SK-N-SH (cell line): ENCODE measurements at regions not wholly inside any gene's neighbourhood (a gene's known extent, or its start where the extent isn't known, plus 50 kb on each side); places are given as distances from the start of the nearest gene placed in this dataset.
A peak's percentile ranks its signal among the peaks of the same experiment; 100 is the strongest.

Experiments
- CTCF ChIA-PET: fragments of 300-600, 350-600 bp; formaldehyde crosslinking; extraction: SDS; loops from one replicate; lab custom pipeline; 2021; lab: Yijun Ruan, JAX
- POLR2A ChIA-PET: fragments of 350-600 bp; sonication (Branson Sonifier 250); formaldehyde crosslinking; extraction: SDS; loops from one replicate; lab custom pipeline; 2020; ENCODE audit warnings: antibody characterized with exemption, inconsistent platforms; lab: Yijun Ruan, JAX
- DNase-seq: peaks from one replicate; pipeline ENCODE4 v3.0.0; 2012
- H2AFZ ChIP-seq: fragments of 200-600 bp; sonication (generic); 2 replicates; pipeline ENCODE4 v1.8.1; 2016; ENCODE audit warnings: antibody characterized with exemption, mild to moderate bottlenecking, low read depth
- H3F3A ChIP-seq: fragments of 200-600 bp; sonication (generic); replicated peaks from 2 replicates; pipeline ENCODE3; 2016; ENCODE audit warnings: antibody characterized with exemption, mild to moderate bottlenecking; ENCODE audit not compliant: insufficient read depth
- H3K27ac ChIP-seq, 2 experiments: fragments of 200-500 bp in 1 of 2; fragments of 200-600 bp in 1 of 2; sonication (Bioruptor generic) in 1 of 2; sonication (generic), shearing (Covaris generic) in 1 of 2; 2 replicates each; pipeline versions ENCODE4 v1.5.1 to v1.6.1; 2014 to 2016; ENCODE audit warnings: low read depth in 2 of 2, inconsistent platforms in 1 of 2, low read length in 1 of 2, mild to moderate bottlenecking in 1 of 2, mixed read lengths in 1 of 2
- H3K27me3 ChIP-seq: fragments of 200-600 bp; sonication (generic), shearing (Covaris generic); 2 replicates; pipeline ENCODE4 v1.6.1; 2016; ENCODE audit warnings: mixed run types; ENCODE audit not compliant: insufficient read depth
- H3K36me3 ChIP-seq, 2 experiments: fragments of 200-500 bp in 1 of 2; fragments of 200-600 bp in 1 of 2; sonication (Bioruptor generic) in 1 of 2; sonication (generic) in 1 of 2; replicated peaks in 1 of 2; 2 replicates each; pipeline versions ENCODE3 to v1.5.1; 2014 to 2016; ENCODE audit warnings: low read length in 1 of 2, mild to moderate bottlenecking in 1 of 2; ENCODE audit not compliant: insufficient read depth in 2 of 2, control insufficient read depth in 1 of 2
- H3K4me1 ChIP-seq, 2 experiments: fragments of 200-500 bp in 1 of 2; fragments of 200-600 bp in 1 of 2; sonication (Bioruptor generic) in 1 of 2; sonication (generic), shearing (Covaris generic) in 1 of 2; 2 replicates each; pipeline versions ENCODE4 v1.5.1 to v1.6.1; 2014 to 2016; ENCODE audit warnings: low read depth in 1 of 2, low read length in 1 of 2, mixed run types in 1 of 2; ENCODE audit not compliant: insufficient read depth in 2 of 2, control insufficient read depth in 1 of 2
- H3K4me2 ChIP-seq: fragments of 200-600 bp; sonication (generic), shearing (Covaris generic); 2 replicates; pipeline ENCODE4 v1.6.1; 2017; ENCODE audit warnings: mixed run types
- H3K4me3 ChIP-seq, 2 experiments: fragments of 200-500 bp in 1 of 2; fragments of 200-600 bp in 1 of 2; sonication (Bioruptor generic) in 1 of 2; sonication (generic), shearing (Covaris generic) in 1 of 2; 2 replicates each; pipeline versions ENCODE4 v1.5.1 to v1.8.1; 2014 to 2016; ENCODE audit warnings: low read depth in 2 of 2, inconsistent platforms in 1 of 2, low read length in 1 of 2, mild to moderate bottlenecking in 1 of 2, mixed read lengths in 1 of 2, moderate library complexity in 1 of 2
- H3K79me2 ChIP-seq: fragments of 200-600 bp; sonication (generic); 2 replicates; pipeline ENCODE4 v1.8.1; 2017; ENCODE audit warnings: mild to moderate bottlenecking; ENCODE audit not compliant: insufficient read depth
- H3K9ac ChIP-seq: fragments of 200-600 bp; sonication (generic); 2 replicates; pipeline ENCODE4 v1.6.1; 2017; ENCODE audit warnings: mixed run types
- H3K9me2 ChIP-seq: fragments of 200-600 bp; sonication (generic); 2 replicates; pipeline ENCODE4 v1.6.1; 2017; ENCODE audit warnings: mixed run types
- H3K9me3 ChIP-seq: fragments of 200-600 bp; sonication (generic); 2 replicates; pipeline ENCODE4 v1.6.1; 2017; ENCODE audit warnings: mixed run types, mild to moderate bottlenecking, moderate library complexity
- H4K20me1 ChIP-seq: fragments of 200-600 bp; sonication (generic); 2 replicates; pipeline ENCODE4 v1.6.1; 2017; ENCODE audit warnings: mild to moderate bottlenecking, mixed run types; ENCODE audit not compliant: insufficient read depth
- ELF1 ChIP-seq: IDR thresholded peaks from 2 replicates; pipeline ENCODE4 v1.4.0; 2012
- EP300 ChIP-seq, 2 experiments: IDR thresholded peaks; 2 replicates each; pipeline versions ENCODE4 v1.4.0 to v1.6.1; 2012; ENCODE audit warnings: borderline replicate concordance in 1 of 2, low read depth in 1 of 2, low read length in 1 of 2
- EZH2phosphoT487 ChIP-seq: fragments of 200-600 bp; sonication (generic); IDR thresholded peaks from 2 replicates; pipeline ENCODE4 v1.6.1; 2017; ENCODE audit warnings: low read depth, mixed run types, mild to moderate bottlenecking, antibody characterized with exemption, moderate library complexity, borderline replicate concordance
- FOSL2 ChIP-seq: IDR thresholded peaks from 2 replicates; pipeline ENCODE4 v1.4.0; 2012; ENCODE audit warnings: low read depth, mild to moderate bottlenecking, moderate library complexity, borderline replicate concordance
- GABPA ChIP-seq: IDR thresholded peaks from 2 replicates; pipeline ENCODE4 v1.4.0; 2012; ENCODE audit warnings: low read depth, mild to moderate bottlenecking
- GATA2 ChIP-seq: sonication (generic); formaldehyde crosslinking; IDR thresholded peaks from 2 replicates; pipeline ENCODE4 v1.5.0; 2020; ENCODE audit warnings: mild to moderate bottlenecking, missing genetic modification reagents
- NFIC ChIP-seq: IDR thresholded peaks from 2 replicates; pipeline ENCODE4 v1.4.0; 2012; ENCODE audit warnings: borderline replicate concordance
- RCOR1 ChIP-seq: fragments of 150-350 bp; IDR thresholded peaks from 2 replicates; pipeline ENCODE4 v1.6.1; 2017; ENCODE audit warnings: antibody characterized with exemption, low read length
- SIN3A ChIP-seq: IDR thresholded peaks from 2 replicates; pipeline ENCODE4 v1.6.1; 2012; ENCODE audit warnings: low read depth, mild to moderate bottlenecking, low read length, moderate library complexity, borderline replicate concordance
- TCF12 ChIP-seq: IDR thresholded peaks from 2 replicates; pipeline ENCODE4 v1.4.0; 2012
- YY1 ChIP-seq: IDR thresholded peaks from 2 replicates; pipeline ENCODE4 v1.4.0; 2012; ENCODE audit warnings: low read depth, mild to moderate bottlenecking
- WGBS: methylation state at CpG from one replicate; pipeline ENCODE4 v1.1.6; 2017; ENCODE audit warnings: low lambda C conversion rate; 5-methylcytosine and 5-hydroxymethylcytosine counted together
- TF ChIP-seq, protein P1 (sequence below): IDR thresholded peaks from 2 replicates; pipeline ENCODE4; 2012
- TF ChIP-seq, protein P2 (sequence below): fragments of 150-350 bp; IDR thresholded peaks from 2 replicates; pipeline ENCODE4 v1.6.1; 2016; ENCODE audit warnings: mild to moderate bottlenecking, low read depth, low read length
- TF ChIP-seq, protein P3 (sequence below): IDR thresholded peaks from 2 replicates; pipeline ENCODE4 v1.4.0; 2012; ENCODE audit warnings: low read depth, borderline replicate concordance

DNA sequence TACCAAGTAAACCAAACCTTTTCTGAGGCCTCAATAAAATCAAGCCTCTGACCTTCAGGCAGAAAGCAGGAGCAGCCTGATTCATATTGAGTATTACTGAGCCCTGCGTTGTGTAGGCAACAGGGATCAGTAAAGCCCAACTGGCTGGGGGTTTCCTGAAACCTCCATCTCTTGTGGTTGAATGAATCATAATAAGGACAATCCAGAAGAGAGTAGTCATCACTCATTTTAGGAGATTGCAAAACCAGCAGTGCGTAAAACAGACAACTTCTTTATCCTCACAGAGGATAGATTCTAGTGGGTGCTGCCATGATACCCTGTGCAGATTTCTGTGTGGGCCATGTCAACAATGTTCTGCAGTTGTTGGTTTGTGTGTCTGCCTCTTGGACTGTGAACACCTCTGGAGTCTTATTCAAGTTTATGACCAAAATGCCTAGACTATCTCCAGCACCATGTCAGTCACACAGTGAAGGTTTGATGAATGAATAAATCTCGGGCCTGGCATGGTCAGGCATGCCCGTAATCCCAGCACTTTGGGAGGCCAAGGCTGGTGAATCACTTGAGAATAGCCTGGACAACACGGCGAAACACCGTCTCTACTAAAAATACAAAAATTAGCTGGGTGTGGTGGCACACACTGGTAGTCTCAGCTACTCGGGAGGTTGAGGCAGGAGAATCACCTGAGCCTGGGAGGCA, 51.8 kb upstream of the RAB27B start (continued):
- TF ChIP-seq, protein P1, sequence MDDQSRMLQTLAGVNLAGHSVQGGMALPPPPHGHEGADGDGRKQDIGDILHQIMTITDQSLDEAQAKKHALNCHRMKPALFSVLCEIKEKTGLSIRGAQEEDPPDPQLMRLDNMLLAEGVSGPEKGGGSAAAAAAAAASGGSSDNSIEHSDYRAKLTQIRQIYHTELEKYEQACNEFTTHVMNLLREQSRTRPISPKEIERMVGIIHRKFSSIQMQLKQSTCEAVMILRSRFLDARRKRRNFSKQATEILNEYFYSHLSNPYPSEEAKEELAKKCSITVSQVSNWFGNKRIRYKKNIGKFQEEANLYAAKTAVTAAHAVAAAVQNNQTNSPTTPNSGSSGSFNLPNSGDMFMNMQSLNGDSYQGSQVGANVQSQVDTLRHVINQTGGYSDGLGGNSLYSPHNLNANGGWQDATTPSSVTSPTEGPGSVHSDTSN, result peak; percentile 88
- TF ChIP-seq TCF12 (peak; percentile 94), EP300 (IDR thresholded peaks at IDR 0.05; ENCODE audit: borderline replicate concordance in 1 of 2, low read depth in 1 of 2, low read length in 1 of 2) (peak; percentile 51 to 96; a peak in 3 of 4 replicates), RCOR1 (no peak)
- TF ChIP-seq, protein P2, sequence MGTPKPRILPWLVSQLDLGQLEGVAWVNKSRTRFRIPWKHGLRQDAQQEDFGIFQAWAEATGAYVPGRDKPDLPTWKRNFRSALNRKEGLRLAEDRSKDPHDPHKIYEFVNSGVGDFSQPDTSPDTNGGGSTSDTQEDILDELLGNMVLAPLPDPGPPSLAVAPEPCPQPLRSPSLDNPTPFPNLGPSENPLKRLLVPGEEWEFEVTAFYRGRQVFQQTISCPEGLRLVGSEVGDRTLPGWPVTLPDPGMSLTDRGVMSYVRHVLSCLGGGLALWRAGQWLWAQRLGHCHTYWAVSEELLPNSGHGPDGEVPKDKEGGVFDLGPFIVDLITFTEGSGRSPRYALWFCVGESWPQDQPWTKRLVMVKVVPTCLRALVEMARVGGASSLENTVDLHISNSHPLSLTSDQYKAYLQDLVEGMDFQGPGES, result no peak
- TF ChIP-seq, protein P3, sequence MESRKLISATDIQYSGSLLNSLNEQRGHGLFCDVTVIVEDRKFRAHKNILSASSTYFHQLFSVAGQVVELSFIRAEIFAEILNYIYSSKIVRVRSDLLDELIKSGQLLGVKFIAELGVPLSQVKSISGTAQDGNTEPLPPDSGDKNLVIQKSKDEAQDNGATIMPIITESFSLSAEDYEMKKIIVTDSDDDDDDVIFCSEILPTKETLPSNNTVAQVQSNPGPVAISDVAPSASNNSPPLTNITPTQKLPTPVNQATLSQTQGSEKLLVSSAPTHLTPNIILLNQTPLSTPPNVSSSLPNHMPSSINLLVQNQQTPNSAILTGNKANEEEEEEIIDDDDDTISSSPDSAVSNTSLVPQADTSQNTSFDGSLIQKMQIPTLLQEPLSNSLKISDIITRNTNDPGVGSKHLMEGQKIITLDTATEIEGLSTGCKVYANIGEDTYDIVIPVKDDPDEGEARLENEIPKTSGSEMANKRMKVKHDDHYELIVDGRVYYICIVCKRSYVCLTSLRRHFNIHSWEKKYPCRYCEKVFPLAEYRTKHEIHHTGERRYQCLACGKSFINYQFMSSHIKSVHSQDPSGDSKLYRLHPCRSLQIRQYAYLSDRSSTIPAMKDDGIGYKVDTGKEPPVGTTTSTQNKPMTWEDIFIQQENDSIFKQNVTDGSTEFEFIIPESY, result peak; percentile 69; the same call in 1 of the 2 replicates

DNA sequence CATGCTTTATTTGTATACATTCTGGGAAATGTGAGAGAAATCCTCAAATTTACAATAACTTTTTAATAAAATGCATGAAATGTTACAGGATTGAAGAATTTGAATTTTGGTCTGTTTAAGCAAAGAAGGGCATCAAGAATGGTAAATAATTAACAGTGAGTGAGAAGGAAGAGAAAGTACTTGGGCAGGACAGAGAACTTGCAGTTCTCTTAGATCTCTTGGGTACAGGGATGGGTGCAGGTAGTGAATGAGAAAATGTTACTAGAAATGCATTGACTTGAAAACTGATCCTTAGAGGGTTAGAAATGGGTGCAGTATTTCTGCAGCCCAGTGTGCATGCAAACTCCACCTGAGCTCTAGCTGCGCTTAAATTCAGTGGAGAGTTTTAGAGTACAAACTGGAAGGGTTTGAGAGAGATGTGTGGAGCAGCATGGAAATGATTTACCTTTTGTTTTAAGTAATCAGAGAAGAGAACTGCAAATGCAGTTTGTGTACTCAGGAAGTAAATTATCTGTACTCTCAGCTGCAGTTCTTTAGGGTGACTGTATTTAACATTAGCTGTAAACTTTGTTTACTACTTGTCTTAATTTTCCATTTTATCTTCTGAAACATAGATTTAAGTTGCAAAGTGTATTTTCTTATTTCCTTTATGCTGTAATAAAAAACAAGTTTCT, 51.0 kb upstream of the RAB27B start:
- Histone ChIP-seq H3K4me2 (peak overlapping the region; percentile 69; the same call in 1 of the 2 replicates), H3K9me3 (no peaks in the 10 kb centered on the region), H3K9me2 (no peaks in the 10 kb centered on the region), H2AFZ (peak overlapping the region; percentile 65; the same call in 1 of the 2 replicates), H3K27me3 (no peaks in the 10 kb centered on the region), H4K20me1 (no peaks in the 10 kb centered on the region), H3K9ac (peak overlapping the region; percentile 62), H3K27ac (peak overlapping the region; percentile 82 to 99), H3K4me1 (peaks cover 17 to 32% of the 10 kb centered on the region in 2 experiments), H3K79me2 (no peaks in the 10 kb centered on the region), H3K4me3 (no peak overlapping the region), H3K36me3 (no peaks in the 10 kb centered on the region), H3F3A (peaks cover 35% of the 10 kb centered on the region)
- 84% methylated on average over 1 of the region's 1 CpG for WGBS
- ChIA-PET CTCF (interaction anchor here (0.7 to 0.8 kb wide), 2 partner anchors 9 to 167 kb away, joined by 3 read pairs; no protein-coding TSS in a partner anchor), POLR2A (interaction anchor here (0.6 kb wide), 1 partner anchor 1785 kb away, joined by 3 read pairs; no protein-coding TSS in a partner anchor)
- no peak for TF ChIP-seq SIN3A
- no peak for DNase-seq

DNA sequence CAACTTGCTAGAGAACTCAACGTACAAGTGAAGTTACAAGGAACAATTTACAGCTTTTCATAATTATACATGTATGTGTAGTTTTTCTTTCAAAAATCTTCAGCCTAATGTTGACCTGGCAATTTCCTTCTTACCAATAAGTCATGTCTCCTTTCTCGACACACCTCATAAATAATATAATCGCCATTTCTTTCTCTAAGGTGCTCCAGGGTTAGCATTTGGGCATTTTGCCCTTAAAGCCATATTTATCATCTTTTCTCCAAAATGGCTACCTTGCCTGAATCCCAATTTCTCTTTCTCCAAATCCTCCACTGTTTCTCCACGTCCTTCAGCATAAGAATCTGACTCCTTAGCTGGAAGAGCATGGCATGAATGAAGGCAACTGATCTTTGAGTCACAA, 50.3 kb upstream of the RAB27B start:
- Histone ChIP-seq H3K4me1 (peaks cover 17 to 32% of the 10 kb centered on the region in 2 experiments), H3K9me3 (no peaks in the 10 kb centered on the region), H3K36me3 (no peaks in the 10 kb centered on the region), H3K9me2 (no peaks in the 10 kb centered on the region), H3K27me3 (no peaks in the 10 kb centered on the region), H3F3A (peaks cover 35% of the 10 kb centered on the region), H3K4me3 (no peak overlapping the region), H2AFZ (peak overlapping the region; percentile 65; the same call in 1 of the 2 replicates), H3K27ac (peak overlapping the region in 1 of 2 experiments; percentile 99; a peak in 1 of 4 replicates), H4K20me1 (no peaks in the 10 kb centered on the region), H3K4me2 (no peak overlapping the region)
- no peak for DNase-seq
- POLR2A ChIA-PET, result no interaction called here
- TF ChIP-seq GATA2 (CRISPR knock-in tag), result no peak
- TF ChIP-seq ELF1, result no peak
- TF ChIP-seq EZH2phosphoT487, result no peak
- no peak for TF ChIP-seq GABPA
- 0 out of 2 replicates have a peak, but pooled peaks have one; percentile 23 for TF ChIP-seq YY1
- TF ChIP-seq NFIC, result no peak
- no peak for TF ChIP-seq FOSL2
- TF ChIP-seq, all 33 proteins: peak for 1
- CTCF ChIA-PET, result interaction anchor here (0.7 to 0.8 kb wide), 3 partner anchors 9 to 569 kb away, joined by 3 read pairs; no protein-coding TSS in a partner anchor
- WGBS, result 81% methylated on average over 4 of the region's 4 CpGs
- Histone ChIP-seq H3K79me2 (no peaks in the 10 kb centered on the region), H3K9ac (no peak overlapping the region)
